ENCODE measurements at regions not wholly inside any gene's neighbourhood (a gene's known extent, or its start where the extent isn't known, plus 50 kb on each side); places are given as distances from the start of the nearest gene placed in this dataset.

DNA sequence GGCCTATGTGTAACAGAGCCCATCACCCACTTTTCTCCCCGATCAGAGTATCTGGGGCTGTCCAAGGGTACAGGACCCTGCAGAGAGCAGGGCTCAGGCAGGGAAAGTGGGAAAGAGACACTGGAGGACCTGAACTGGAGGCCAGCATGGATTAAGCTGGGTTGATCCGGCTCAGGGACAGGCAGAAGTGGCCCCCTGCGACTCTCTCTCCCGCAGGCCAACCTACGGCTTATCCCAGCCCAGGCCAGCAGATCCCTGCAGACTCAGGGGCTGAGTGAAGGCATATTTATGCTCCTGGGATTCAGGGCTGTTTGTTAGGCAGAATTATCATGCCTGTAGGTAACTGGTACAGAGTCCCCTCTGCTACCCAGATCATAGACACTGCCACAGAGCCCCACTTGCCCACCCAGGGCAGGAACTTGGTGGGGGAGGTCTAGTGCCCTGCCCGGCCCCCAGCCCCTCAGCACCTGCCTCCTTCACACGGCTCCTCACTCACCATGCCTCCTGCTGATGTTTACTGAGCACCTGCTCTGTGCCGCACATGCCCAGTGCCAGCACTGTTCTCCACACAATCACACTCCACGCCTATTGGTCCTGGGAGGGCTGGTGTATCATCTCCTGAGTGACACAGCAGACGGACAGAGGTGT is 87.3 kb downstream of the ADRA2C start:
- DNase-seq = no peak

DNA sequence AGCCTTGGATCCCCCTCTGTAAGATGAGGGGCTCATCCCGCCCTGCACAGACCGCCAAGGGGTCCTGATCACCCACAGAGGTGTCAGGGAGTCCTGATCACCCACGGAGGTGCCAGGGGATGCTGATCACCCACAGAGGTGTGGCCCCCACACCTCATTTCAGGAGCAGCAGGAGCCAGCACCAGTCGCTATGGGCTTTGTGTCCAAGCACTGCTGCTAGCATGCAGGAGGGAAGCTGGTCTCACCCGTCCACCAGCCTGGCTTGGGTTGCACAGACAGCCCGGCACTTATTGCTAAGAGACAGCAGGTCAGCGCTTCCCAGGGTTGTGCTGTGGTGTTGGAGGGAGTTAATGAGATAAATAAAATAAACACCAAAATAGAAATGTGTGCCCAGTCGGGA is 88.5 kb downstream of the ADRA2C start:
- no peak for DNase-seq

DNA sequence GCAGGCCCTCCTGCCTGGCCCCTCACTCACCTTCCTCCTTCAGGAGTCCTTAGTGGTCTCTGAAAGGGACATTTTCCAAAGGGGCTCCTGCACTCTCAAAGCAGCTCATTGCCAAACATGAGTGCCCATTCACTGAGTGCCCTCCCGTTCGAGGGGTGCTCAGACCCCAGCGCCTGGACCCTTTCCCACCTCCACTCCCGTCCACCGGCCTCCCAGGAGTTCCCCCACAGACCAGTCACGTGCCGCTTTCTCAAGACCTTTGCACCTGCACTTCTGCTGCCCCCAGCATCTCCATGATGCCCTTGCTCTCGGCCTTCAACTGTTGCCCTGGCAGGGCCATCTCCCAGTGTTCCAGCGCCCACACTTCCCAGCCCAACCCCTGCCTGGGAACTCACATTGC is 89.5 kb downstream of the ADRA2C start:
- DNase-seq = no peak

DNA sequence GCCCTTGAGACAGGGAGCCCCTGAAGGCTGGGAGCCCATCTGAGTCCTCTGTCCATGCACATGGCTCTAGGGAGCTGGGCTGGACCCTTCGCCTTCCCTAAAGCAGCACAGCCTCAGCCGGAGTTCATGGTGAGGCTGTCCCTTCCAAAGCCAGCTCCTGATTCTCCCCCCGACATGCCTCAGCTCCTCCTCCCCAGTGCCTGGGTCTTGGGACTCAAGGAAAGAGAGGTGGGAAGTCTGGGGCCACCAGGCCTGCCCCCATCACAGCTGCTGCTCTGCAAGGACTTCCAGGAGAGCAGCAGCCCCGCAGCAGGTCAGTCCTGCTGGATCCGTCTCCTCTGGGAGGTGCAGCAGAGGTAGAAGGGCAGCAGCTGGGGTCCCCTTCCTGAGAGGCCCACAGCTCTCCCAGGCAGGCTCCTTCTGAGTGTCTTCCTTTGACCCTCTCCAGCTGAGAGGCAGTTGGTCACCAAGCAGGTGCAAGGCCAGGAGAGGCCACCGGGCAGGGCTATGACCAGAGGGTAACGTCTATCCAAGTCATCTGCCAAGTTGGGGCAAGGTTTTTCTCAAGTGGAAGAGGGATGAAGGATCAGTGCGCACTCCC is 90.5 kb downstream of the ADRA2C start:
- DNase-seq = no peak

DNA sequence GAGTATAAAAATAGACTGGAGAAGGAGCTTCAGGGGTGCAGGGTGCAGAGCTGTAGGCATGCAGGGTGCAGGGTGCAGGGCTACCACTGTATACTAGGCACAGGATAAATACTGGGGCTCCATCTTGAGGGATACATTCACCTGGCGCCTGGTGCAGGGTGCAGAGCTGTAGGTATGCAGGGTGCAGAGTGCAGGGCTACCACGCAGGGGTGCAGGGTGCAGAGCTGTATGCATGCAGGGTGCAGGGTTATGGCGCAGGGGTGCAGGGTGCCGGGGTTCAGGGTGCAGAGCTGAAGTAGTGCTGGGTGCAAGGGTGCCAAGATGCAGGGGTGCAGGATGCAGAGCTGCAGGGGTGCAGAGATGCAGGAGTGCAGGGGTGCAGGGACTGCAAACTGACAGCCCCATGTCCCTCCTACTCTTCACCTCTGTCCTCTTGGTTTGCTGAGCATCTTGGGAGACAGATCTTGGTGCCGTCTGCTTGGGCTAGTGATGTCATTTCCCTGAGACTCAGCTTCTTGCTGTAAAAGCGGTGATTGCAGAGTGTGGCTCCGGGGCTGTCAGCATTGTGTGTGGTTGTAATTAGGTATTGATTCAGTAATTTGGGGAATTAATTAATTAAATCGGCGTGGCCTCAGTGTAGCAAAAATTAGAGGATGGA is 91.2 kb downstream of the ADRA2C start:
- no peak for DNase-seq

DNA sequence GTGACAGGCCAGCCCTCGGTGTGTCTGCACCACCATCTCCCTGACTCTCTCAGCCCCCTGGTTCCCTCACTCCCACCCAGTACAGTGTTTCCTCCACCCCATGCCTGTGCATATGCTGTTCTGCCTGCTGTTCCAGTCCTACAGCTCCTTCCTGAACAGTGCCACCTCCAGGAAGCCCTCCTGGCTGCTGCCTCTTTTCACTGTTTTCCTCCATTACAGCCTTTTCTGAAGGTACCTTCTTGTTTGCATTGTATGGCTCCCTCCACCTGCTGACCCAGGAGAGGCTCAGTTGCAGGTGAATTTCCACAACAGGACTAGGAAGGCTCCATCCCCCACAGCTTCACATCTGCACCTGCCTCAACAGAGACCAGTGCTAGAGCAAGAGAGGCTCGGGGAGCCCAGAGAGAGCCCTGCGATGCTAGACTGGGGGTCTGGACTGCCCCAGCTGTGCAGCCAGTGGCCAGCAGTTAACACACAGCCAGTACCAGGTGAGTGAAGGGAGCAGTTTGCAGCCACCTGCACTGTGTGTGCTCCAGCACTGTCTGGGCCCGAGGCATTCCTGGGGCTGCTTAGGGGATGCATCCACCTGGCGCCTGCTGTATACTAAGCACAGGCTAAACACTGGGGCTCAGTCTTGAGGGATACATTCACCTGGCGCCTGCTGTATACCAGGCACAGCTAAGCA is 92.0 kb downstream of the ADRA2C start:
- no peak for DNase-seq

DNA sequence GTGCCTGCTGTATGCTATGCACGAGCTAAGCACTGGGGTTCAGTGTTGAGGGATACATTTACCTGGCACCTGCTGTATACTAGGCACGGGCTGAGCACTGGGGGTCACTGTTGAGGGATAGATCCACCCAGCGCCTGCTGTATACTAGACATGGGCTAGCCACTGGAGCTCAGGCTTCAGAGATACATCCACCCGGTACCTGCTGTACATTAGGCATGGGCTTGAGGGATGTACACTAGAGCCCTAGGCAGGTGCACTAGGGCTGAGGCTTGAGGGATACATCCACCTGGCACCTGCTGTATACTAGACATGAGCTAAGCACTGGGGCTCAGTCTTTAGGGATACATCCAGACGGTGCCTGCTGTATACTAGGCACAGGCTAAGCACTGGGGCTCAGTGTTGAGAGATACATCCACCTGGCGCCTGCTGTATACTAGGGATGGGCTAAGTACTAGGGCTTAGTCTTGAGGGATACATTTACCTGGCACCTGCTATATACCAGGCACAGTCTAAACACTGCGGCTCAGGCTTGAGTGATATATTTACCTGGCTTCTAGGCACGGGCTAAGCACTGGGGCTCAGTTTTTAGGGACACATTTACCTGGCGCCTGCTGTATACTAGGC is 92.7 kb downstream of the ADRA2C start:
- DNase-seq = no peak

DNA sequence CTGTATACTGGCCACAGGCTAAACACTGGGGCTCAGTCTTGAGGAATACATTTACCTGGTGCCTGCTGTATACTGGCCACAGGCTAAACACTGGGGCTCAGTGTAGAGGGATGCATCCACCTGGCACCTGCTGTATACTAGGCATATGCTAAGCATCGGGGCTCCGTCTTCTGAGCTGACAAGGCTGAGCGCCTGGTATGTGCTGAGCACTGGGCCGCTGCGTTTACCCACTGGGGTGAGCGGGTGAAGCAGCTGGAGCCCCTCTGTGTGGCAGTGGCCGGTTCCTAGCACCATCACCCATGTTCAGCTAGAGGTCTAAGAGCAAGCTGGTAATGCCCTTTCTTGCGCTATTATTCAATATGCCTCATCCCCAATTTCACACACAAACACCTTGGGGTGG is 93.4 kb downstream of the ADRA2C start:
- no peak for DNase-seq

DNA sequence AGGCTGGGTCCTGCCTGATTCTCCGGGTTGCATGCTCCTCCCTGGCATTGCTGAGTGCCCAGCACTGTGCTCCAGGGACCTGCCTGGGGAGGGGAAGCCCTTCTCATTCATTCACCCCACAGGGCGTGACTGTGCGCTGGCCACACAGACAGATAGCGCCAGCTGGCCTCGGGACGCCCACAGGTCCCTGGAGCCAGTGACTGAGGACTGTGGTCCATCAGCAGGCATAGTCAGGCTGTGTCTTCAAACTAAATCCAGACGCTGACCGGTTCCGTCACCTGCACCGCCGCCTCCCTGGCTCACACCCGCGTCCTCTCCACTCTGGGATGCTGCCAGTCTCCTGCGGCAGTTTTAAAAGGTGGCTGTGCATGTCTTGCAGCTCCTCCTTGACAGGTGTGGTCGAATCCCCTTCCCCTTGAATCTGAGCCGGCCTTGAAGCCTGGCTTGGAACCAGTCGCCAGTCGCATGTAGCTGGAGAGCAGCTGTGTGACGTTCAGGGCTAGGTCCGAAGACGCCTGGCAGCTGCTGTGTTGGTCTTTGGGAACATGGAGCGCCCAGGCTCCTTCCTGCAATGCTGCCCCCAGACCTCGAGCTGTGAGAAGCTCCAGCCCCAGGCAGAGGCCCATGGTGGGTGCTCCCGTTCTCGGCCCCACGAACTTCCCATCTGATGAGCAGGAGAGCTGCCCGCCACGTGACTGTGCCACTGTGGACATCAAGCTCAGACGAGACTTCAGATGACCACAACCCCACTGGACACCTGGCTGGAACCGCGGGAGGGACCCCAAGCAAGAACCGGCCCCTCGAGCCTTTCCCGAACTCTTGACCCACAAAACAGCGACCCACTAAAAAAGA is 94.1 kb downstream of the ADRA2C start:
- no peak for DNase-seq

DNA sequence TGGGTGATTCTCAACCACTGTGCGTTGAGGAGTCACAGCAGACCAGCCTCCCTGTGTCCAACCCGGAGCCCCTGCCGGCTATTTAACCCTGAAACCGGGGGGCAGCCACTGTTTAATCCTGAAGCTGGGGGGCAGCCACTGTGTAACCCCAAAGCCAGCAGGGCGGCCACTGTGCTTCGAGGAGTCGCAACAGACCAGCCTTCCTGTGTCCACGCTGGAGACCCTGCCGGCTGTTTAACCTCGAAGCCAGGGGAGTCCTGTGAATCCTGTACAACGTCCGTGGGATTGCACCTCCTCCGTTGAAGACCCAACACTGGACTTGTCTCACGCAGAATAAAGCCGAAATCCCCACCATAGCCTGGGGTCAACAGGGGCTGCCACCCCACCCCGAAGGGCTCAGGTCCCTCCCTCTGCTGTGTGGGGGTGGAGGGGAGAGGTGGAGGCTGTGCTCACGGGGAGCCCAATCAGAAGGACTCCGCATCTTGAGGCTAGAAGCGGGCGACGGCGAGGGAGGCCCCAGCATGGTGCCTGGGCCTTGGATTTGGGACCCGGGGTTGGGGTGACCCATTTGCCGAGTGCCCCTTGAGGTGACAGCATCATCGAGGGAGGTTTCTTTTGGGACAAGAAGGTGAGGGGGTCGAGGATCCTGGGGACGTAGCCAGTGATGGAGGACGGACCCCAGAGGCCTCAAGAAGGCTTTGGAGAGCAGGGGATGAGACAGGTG is 94.9 kb downstream of the ADRA2C start:
- DNase-seq = no peak

DNA sequence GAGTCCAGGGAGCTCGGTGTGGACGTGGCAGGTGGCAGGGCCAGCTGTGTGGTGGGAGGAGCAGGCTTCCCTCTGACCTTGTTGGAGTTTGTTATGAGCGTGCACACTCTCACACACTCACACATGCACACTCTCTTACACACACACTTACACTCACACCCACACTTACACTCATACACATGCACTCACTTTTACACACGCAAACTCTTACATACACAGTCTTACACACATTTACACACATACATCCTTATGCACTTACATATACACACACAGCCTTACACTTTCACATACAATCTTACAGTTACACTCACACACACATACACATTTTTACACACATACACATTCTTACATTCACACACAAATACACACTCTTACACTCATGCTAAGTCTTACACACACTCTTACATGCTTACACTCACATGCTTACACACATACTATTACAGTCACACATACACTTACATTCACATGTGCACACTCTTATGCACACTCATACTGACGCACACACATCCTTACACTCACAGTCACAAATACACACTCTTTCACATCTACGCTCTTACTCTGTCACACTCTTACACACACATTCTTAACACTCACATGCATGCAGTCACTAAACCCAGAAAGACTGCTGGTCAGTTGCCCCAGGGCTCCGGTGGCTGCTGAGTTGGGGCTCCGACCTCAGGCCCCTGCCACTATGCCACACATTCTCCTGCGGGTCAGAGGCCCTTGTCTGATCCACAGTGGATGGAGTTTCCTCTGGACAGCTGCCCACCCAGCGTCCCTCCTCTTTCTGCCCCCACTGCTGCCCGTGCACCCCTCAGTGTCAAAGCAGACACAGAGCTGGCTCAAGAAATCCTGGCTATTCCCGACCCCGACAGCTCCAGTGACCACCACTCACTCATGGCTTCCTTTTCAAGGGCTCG is 95.8 kb downstream of the ADRA2C start:
- no peak for DNase-seq

DNA sequence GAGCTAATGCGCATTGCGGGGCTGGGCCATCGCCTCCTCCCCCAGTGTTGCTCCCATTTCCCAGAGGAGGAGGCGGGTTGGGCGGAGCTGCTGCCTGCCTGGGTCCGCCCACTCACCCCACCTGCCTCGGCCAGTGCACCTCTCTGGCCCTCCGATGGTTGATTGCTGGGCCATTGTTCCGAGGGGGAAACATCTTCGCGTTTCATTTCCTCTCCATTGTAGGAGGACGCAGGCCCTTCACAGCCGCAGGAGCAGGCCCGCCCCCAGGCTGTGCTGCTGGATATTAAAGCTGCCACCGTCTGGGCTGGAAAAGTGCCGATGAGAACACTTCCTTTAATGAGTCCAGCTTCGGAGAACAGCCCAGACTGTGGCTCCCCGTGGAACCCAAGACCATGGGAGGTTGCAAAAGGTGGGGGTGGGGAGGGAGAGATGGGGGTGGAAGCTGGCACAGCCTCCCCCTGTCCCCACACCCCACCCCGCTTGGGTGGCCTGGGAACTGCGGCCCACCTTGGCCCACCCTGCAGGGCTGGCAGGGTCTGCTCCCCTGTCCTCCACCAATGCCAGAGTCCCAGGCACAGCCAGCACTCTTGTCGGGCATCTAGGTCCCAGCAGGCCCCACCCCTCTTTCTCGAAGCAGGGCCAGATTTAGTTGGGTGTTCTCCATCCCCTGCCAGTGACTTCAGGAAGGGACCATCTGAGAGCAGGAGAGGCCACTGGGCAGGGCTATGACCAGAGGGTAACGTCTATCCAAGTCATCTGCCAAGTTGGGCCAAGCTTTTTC is 96.6 kb downstream of the ADRA2C start:
- DNase-seq = no peak

DNA sequence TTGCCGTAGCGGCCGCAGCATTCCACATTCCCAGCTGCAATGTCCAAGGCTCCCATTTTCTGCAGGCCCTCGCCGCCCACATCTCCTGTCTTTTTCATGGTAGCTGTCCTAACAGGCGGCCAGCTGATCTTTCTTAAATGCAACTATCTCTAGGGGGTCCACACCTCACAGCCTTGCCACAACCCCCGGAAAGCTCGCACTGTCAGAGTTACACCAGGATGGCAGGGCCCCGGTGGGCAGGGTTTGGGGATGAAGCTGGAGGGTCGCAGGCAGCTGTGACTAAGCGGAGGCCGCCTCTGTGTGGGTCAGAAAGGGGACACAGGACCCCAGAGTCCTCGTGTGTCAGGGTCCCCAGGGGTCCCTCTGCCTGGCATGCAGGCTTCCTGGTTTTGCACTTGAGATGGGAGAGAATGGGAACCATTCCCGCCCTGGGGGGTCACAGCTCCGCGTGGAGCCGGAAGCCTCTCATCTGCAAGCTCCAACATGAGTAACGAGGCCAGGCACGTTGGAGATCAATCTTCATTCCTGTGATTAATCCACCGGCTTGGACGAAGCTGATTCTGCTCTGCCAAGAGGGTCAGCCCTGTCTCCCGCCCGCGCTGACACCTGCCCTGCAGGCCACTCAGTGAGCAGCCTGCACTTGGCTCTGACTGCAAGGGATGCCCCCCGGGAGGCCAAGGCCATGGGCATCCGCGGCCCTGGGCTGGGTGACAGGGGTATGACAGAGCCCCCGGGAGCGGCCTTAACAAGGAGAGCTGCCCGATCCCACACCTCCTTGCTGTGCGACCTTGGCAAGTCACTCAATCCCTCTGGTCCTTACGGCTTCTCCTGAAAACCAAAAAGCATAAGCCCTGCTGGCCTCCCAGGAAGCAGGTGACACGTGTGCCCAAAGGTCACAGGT is 97.9 kb downstream of the ADRA2C start:
- DNase-seq = no peak

DNA sequence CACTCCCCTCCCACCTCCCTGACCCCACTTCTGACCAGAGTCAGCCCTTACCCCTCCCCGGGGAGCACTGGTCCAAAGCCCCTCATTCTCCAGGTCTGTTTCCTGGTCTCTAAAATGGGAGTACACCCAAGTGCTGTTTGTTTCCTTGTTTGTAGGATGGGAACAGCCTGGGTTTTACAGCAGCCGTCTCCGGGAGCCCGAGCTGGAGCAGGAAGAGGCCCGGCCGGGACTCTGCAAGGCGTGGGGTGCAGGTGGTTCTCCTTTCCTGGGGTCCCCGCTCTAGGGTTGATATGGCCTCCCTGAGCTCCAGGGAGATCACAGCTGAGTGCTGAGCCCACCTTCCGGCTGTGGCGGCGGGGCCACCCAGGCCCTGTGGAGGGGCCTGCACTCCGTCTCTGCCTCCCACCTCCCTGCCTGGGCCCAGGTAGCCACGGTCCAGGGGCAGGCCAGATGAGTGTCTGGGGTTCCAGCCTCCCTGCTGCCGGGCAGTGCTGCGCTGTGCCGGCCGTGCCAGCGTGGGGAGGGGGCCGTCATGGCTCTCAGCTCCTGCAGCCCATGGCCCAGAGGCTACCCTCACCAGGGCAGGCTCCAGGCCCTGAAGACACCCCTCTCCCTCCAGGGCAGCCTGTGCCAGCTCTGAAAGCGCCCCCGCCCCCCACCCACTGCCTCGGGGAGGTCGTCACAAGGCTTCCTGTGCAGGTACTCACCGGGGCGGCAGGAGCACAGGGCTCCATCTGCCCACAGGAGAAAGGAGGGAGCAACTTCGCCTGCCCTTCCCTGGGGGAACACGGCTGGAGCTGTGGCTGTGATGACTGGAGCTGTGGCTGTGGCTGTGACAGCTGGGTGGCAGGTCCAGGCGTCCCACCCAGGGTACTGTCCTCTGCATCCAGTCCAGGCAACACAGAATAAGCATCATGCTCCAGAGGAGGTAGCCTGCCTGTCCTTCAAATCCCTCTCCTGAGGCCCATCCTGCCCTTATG is 98.8 kb downstream of the ADRA2C start:
- DNase-seq = no peak

DNA sequence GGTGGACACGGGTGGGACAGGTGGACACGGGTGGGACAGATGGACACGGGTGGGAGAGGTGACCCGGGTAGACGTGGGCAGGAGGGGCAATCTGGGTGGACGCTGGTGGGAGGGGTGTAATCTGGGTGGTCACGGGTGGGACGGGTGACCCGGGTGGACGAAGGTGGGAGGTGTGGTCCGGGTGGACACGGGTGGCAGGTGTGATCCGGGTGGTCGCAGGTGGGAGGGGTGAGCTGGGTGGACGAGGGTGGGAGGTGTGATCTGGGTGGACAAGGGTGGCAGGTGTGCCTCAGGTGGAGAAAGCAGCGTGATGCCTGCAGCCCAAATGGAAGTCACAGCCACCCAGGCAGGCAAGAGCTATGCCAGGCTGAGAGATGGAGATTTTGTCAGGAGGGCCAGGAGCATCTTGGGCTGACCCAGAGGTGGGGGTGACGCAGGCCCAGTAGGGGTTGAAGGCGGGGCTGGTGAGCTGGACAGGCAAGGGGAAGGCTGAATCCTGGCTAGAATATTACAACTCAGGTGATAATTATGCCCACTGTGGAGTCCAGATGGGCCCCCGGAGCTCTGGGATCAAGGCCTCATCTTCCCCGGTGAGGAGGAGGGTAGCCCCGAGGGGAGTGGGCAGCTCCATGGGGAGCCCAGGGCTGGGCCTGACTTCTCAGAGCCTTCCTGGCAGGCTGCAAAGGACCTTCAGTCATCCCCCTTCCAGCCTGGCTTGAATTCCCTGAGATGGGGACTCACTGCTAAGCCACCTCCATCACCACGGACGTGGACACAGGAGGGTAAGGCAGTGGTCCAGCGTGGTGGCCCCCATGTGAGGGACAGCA is 100.0 kb downstream of the ADRA2C start:
- DNase-seq = no peak

DNA sequence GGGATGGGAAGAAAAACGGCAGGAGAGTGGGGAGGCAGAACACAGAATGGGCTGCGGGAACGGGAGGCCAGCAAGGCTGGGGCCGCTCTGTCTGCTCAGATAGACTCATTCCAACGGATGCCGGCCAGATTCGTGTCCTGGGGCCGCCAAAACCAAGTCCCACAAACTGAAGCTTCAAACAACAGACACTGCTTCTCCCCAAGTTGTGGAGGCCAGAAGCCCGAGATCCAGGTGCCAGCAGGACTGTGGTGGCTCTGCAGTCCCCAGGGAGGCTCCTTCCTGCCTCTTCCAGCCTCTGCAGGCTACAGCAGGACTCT is 100.6 kb downstream of the ADRA2C start:
- no peak for DNase-seq

All from NCI-H1436 treated with DMSO at 0.1 percent for 48 hours (cell line).